ENCODE measurements at regions not wholly inside any gene's neighbourhood (a gene's known extent, or its start where the extent isn't known, plus 50 kb on each side); places are given as distances from the start of the nearest gene placed in this dataset.

DNA sequence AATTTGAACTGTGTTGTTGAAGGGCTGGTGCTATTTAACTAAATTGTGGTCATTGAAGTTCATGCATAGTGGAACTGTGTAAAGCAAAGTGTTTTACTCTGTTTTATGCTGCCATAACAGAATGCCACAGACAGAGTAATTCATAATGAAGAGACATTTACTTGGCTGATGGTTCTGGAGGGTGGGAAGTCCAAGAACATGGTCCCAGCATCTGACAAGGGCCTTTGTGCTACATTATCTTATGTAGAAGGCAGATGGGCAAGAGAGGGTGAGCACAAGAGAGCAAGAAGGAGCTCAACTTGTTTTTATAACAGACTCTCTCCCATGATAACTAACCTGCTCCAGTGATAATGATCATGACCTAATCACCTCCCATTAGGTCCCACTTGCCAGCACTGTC, 101.9 kb upstream of the NR3C1 start:
- TF ChIP-seq, protein P1, sequence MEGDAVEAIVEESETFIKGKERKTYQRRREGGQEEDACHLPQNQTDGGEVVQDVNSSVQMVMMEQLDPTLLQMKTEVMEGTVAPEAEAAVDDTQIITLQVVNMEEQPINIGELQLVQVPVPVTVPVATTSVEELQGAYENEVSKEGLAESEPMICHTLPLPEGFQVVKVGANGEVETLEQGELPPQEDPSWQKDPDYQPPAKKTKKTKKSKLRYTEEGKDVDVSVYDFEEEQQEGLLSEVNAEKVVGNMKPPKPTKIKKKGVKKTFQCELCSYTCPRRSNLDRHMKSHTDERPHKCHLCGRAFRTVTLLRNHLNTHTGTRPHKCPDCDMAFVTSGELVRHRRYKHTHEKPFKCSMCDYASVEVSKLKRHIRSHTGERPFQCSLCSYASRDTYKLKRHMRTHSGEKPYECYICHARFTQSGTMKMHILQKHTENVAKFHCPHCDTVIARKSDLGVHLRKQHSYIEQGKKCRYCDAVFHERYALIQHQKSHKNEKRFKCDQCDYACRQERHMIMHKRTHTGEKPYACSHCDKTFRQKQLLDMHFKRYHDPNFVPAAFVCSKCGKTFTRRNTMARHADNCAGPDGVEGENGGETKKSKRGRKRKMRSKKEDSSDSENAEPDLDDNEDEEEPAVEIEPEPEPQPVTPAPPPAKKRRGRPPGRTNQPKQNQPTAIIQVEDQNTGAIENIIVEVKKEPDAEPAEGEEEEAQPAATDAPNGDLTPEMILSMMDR (IDR thresholded peaks at IDR 0.05; ENCODE audit: extremely low read depth, missing control alignments): no peak
- no peak for DNase-seq (ENCODE audit: low spot score)

DNA sequence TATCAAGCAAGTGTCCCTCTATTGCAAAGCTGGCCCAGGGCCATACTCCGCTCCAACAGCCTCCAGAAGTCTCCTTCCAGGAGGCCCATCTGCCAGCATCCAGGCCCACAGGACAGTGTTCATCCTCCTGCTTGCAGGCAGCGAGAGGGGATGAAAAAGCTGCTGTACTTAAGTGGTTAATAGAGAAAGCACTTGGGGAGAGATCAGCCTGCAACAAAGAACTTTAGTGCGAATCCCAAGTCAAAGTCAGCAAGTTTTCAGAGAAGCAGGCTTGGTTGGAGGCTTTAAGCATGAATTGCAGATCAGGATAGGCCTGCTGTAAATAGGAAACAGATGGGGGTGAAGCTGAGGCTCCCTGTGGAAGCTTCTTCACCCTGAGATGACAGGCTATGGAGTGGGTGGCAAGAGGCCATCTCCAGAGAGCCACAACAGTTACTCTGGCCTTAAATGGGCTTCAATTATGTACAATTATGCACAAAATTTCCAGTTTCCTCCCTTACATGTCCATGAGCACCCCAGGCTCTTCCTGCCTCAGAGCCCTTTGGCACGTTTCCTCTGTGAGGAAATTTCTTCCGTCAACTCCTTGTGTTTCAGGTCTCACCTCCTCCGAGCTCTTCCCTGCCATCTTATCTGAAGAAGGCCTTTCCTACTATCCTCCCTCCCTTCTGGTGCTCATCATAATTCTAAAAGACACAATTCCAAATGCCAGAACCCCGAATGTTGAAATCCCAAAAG, 98.0 kb upstream of the NR3C1 start:
- DNase-seq (ENCODE audit: low spot score): no peak
- TF ChIP-seq, protein P1 (IDR thresholded peaks at IDR 0.05; ENCODE audit: extremely low read depth, missing control alignments): no peak

DNA sequence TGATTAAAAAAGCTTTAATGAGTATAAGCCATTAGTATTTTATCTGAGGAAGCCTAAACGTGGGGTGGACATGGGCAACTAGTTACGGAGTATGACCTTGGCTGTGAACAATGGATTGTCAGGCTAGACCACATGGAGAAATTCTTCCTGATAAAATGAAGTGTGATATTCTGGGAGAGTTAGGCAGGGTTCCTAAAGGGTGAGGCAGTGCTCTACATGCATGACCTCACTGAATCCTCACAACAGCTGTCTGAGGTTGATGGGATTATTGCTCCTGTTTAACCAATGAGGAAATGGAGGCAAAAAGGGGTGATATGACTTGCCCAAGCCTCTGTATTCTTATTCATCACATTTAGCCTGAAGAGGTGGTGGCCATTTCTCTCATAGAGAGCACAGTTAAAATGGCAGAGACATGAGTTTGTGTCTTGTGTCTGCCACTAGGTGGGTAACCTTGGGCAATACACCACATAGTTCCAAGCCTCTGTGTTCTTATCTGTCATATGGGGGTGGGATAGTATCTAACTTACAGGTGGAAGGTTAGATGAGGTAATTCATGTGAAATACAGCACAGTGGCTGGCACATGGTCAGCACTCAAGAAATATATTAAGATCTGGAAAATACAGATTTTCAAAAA, 96.1 kb upstream of the NR3C1 start:
- TF ChIP-seq, protein P1 (IDR thresholded peaks at IDR 0.05; ENCODE audit: extremely low read depth, missing control alignments): no peak
- no peak for DNase-seq (ENCODE audit: low spot score)

DNA sequence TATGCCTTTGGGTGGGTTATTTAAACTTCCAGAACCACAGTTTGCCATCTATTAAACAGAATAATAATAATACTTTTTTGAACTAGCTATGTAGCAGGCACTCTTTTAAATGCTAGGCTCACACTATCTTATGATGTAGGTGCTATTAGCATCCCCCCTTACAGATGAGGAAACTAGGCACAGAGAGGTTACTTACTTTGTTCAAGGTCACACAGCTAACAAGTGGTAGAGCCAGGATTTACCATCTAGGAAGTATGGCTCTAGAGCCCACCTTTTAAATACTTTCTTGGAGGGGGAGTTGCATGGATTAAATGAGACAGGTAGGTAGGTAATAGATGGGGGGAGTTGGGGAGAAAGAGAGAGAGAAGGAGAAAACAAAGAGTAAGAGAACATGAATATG, 95.3 kb upstream of the NR3C1 start:
- TF ChIP-seq, protein P1 (IDR thresholded peaks at IDR 0.05; ENCODE audit: extremely low read depth, missing control alignments): no peak
- no peak for DNase-seq (ENCODE audit: low spot score)

DNA sequence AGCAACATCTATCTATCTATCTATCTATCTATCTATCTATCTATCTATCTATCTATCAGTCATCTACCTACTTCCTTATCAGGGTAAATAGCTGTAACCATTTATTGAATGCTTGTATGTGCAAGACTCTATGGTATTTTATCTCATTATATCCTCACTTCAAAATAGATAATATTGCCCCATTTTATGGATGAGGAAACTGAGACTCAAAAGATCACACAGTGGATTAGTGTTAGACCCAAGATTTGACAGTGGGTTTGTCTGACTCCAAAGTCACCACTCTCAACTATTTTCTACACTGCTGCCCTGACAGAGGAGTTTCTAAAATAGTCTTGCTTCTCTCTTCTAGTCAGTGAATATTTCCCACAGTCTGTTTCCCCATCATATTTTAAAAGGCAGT, 94.3 kb upstream of the NR3C1 start:
- TF ChIP-seq, protein P1 (IDR thresholded peaks at IDR 0.05; ENCODE audit: extremely low read depth, missing control alignments): no peak
- DNase-seq (ENCODE audit: low spot score): no peak

DNA sequence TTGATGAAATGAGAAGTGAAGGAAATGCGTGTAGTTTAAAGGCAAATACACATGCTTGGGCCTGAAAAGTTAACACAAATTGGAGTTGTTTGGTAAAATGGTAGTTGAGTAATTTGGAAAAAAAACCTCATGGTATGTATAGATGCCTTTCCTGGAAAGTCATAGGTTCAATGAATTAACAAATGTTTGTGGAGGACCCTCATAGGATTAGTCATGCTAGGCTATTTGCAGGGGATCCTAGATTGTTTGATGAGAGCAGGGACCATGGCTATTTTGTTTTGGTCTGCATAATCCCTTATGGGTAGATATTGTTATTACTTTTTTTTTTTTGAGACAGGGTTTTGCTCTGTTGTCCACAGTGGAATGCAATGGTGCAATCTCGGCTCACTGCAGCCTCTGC, 93.5 kb upstream of the NR3C1 start:
- TF ChIP-seq, protein P1 (IDR thresholded peaks at IDR 0.05; ENCODE audit: extremely low read depth, missing control alignments): no peak
- no peak for DNase-seq (ENCODE audit: low spot score)

DNA sequence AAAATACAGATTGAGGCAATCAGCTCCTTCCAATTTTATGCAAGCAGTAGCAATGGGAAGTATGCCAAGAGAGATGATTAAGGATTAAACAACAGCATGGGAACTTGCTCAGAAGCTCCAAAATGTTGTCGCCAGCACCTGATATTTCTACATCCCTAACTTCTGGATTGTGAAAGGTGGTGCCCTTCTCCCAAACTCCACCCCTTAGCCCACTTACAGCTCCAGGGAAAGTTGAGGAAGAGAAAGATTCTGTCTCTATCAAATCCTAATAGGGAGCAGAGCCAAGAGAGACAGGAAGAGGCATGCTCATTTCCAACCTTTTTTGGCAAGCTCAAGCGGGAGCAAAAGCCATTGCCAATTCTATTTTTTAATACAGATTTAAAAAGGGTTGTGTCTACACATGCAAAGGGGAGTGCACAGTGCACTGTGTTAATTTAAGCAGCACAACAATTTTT, 92.4 kb upstream of the NR3C1 start:
- TF ChIP-seq, protein P1 (IDR thresholded peaks at IDR 0.05; ENCODE audit: extremely low read depth, missing control alignments): no peak
- DNase-seq (ENCODE audit: low spot score): no peak

Measured in GM20000 (cell line).